ENCODE measurements at regions not wholly inside any gene's neighbourhood (a gene's known extent, or its start where the extent isn't known, plus 50 kb on each side); places are given as distances from the start of the nearest gene placed in this dataset.

DNA sequence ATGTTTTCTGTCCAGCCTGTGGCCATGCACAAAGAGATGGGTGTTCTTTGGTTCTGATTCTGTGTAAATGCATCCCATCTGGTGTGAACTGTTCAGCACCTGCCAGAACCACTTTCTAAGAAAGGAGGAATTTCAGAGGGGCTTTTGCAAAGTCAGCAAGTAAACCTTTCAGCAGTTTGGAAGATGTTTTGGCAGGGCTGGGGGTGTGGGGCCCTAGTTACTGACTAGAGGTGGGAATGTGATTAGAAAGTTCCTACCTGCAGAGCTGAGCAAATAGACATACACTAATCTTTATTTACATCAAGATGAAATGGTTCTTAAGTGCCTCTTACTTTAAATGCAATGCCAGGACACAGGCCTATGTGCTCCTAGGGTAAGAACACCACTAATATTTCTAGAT, 378.1 kb upstream of the USP24 start:
- TF ChIP-seq POLR2A (IDR thresholded peaks at IDR 0.05; ENCODE audit: low read depth, low read length) (no peak), POLR2AphosphoS5 (IDR thresholded peaks at IDR 0.05; ENCODE audit: low read depth, low read length) (no peak), TAF1 (IDR thresholded peaks at IDR 0.05; ENCODE audit: borderline replicate concordance, low read depth, low read length) (no peak)
